DOHH2 (cell line): ENCODE measurements at regions not wholly inside any gene's neighbourhood (a gene's known extent, or its start where the extent isn't known, plus 50 kb on each side); places are given as distances from the start of the nearest gene placed in this dataset.
"Not testable (repeated sequence)": the region's sequence is repeated elsewhere in the genome, so short reads cannot be mapped to it uniquely, and the experiment has no call there.

ENCODE experiments used
- EZH2phosphoT487 ChIP-seq: fragments of 200-600 bp; sonication (generic); IDR thresholded peaks from 2 replicates; pipeline ENCODE4 v1.6.1; 2017; ENCODE audit warnings: borderline replicate concordance, mild to moderate bottlenecking, antibody characterized with exemption, low read length, moderate library complexity, mixed read lengths
- TF ChIP-seq, protein P1 (sequence below): fragments of 200-600 bp; sonication (generic); IDR thresholded peaks from one replicate; pipeline ENCODE4 v1.5.1; 2014; ENCODE audit warnings: antibody characterized with exemption, mild to moderate bottlenecking, low read depth, low read length; ENCODE audit not compliant: poor library complexity, severe bottlenecking

DNA sequence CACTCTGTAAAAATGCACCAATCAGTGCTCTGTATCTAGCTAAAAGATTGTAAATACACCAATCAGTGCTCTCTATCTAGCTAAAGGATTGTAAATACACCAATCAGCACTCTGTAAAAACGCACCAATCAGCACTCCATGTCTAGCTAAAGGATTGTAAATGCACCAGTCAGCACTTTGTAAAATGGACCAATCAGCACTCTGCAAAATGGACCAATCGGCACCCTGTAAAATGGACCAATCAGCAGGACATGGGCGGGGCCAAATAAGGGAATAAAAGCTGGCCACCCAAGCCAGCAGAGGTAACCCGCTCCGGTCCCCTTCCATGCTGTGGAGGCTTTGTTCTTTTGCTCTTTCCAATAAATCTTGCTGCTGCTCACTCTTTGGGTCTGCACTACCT is 140.7 kb downstream of the ELOVL4 start:
- TF ChIP-seq, protein P1, sequence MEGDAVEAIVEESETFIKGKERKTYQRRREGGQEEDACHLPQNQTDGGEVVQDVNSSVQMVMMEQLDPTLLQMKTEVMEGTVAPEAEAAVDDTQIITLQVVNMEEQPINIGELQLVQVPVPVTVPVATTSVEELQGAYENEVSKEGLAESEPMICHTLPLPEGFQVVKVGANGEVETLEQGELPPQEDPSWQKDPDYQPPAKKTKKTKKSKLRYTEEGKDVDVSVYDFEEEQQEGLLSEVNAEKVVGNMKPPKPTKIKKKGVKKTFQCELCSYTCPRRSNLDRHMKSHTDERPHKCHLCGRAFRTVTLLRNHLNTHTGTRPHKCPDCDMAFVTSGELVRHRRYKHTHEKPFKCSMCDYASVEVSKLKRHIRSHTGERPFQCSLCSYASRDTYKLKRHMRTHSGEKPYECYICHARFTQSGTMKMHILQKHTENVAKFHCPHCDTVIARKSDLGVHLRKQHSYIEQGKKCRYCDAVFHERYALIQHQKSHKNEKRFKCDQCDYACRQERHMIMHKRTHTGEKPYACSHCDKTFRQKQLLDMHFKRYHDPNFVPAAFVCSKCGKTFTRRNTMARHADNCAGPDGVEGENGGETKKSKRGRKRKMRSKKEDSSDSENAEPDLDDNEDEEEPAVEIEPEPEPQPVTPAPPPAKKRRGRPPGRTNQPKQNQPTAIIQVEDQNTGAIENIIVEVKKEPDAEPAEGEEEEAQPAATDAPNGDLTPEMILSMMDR, result not testable (repeated sequence)
- not testable (repeated sequence) for TF ChIP-seq EZH2phosphoT487
